ENCODE measurements at regions not wholly inside any gene's neighbourhood (a gene's known extent, or its start where the extent isn't known, plus 50 kb on each side); places are given as distances from the start of the nearest gene placed in this dataset.

GRCh38 chr6:85191656-85192055 is 258.2 kb upstream of the NT5E start:
- no peak for TF ChIP-seq CTCF (conservative IDR thresholded peaks at IDR 0.05)
- no peak overlapping the region for H3K27ac ChIP-seq

DNA sequence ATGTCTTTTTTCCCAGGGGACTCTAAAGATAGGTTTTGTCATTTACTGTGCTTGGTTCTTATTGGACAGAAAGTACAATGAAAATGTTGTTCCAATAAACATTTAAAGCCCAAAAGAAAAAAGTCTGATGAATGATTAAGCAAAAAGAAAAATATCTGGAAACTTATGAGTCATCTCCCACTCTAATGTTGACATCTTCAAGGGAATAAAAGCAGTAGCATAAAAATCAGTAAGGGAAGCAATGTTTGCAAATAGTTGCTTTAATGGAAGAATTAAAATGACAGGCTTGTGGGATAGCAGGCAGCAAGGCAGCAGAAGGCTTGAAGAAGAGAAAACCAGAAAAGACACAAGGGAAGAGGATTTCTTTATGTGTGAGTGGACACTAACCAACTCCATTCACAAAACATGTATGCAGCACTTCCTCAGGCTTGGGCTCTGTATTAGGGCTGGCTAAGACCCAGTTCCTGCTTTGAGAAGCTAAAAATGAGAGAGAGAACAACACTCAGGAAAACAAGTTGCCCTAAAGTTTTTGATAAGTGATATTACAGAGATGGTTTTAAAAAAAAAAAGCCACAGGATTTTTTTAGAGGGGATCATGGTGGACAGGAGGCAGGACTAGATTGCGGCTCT is 263.2 kb upstream of the NT5E start:
- H3K27ac ChIP-seq = no peak overlapping the region
- TF ChIP-seq CTCF (conservative IDR thresholded peaks at IDR 0.05) = no peak

DNA sequence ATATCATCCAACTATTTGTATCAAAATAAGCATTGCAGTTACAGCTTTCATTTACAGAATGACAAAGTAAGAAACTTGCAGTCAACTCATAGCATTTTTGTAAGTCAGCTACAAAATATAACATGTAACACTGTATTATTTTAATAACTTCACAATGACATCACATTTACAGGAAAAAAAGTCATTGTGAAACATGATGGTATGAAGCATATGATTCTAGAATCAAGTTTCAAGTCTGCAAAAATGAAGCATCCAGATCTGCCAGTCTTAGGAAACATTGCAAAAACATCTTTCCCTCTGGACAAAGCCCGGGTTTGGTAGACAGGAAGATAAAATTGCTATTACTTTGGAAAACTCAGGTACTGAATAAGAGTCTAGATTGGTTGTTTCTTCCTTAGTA is 263.9 kb upstream of the NT5E start:
- H3K27ac ChIP-seq = no peak overlapping the region
- no peak for TF ChIP-seq CTCF (conservative IDR thresholded peaks at IDR 0.05)

GRCh38 chr6:85183841-85184240 is 266.0 kb upstream of the NT5E start:
- H3K27ac ChIP-seq = no peak overlapping the region
- TF ChIP-seq CTCF (conservative IDR thresholded peaks at IDR 0.05) = no peak

- H3K27ac ChIP-seq = no peak overlapping the region
- no peak for TF ChIP-seq CTCF (conservative IDR thresholded peaks at IDR 0.05)
Observed at GRCh38 chr6:85172705-85173104, 277.2 kb upstream of the NT5E start.

DNA sequence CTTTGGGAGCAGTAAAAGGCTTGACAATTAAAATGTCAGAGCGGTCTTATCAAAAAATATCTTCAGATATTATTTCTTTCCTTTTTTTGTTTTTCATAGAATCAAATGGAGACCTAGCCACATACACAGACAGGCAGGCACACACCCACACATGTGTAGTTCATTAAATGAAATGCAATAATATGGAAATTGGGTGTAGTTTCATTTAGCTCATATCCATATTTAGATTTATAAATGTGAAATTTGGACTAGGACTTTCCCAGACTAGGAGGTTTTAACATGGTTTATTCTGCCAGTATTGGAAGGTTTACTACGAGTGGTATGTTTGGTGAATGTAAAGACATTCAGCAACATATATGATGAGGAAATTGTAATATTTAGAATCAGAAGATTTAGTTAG is 277.7 kb upstream of the NT5E start:
- no peak for TF ChIP-seq CTCF (conservative IDR thresholded peaks at IDR 0.05)
- no peak overlapping the region for H3K27ac ChIP-seq

DNA sequence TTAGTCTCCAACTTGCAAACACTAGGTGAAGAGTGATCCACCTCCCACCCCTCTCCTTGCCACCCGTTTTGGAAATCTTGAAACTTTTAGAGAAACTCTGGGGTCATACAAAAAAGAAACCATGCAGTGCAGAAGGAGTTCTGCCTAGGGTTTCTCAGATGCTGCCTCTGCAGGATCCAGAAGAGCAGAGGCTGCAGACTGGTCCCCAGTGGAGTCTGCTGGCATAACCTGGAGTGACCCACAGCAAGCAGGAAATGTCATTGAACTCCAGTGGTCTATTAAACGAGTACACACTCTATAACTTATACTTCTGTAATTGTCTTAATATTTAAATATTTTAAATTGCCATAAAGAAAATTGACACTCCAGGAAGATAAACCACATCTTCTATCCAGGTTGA is 280.7 kb upstream of the NT5E start:
- no peak overlapping the region for H3K27ac ChIP-seq
- TF ChIP-seq CTCF (conservative IDR thresholded peaks at IDR 0.05) = no peak
